ENCODE measurements at regions not wholly inside any gene's neighbourhood (a gene's known extent, or its start where the extent isn't known, plus 50 kb on each side); places are given as distances from the start of the nearest gene placed in this dataset.

DNA sequence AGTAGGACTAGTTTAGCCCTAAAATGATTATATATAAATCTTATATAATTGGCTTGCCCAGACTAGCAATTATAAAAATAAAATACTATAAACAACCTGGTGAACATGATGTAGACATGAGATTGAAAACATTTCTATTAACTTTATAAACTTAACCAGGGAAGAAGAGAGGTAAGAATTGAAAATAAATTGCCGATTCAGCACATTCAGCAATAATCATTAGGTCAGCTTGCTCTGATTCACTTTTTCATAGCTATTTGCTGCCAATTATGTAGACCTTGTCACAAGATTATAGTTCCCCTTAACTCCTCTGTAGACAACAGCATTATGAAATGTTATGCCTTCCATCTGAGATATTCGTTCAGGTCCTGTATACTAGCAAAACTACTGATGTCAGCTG, 199.3 kb upstream of the CA10 start:
- Mint-ChIP-seq H3K9me3 (peaks cover 0 to 13% (median 11%) of the 10 kb centered on the region in 5 donors), H3K4me1 (no peaks in the 10 kb centered on the region), H3K36me3 (peaks cover 0 to 4% (median 0%) of the 10 kb centered on the region in 3 donors), H3K4me3 (no peak overlapping the region), H3K27ac (no peak overlapping the region), H3K27me3 (peaks cover 0 to 4% of the 10 kb centered on the region in 2 donors)
- Histone ChIP-seq H3K4me3 (ENCODE audit: low read length) (no peak overlapping the region), H3K27ac (ENCODE audit: low read depth, low read length) (no peak overlapping the region), H3K36me3 (ENCODE audit: insufficient read depth, low read length) (no peaks in the 10 kb centered on the region), H3K4me1 (ENCODE audit: insufficient read depth, low read length) (no peaks in the 10 kb centered on the region), H3K9me3 (ENCODE audit: low read length) (no peaks in the 10 kb centered on the region), H3K27me3 (ENCODE audit: insufficient read depth, low read length, poor library complexity, severe bottlenecking) (no peaks in the 10 kb centered on the region)
- no peak for DNase-seq
- ChIA-PET CTCF (no interaction called here), POLR2A (no interaction called here)

DNA sequence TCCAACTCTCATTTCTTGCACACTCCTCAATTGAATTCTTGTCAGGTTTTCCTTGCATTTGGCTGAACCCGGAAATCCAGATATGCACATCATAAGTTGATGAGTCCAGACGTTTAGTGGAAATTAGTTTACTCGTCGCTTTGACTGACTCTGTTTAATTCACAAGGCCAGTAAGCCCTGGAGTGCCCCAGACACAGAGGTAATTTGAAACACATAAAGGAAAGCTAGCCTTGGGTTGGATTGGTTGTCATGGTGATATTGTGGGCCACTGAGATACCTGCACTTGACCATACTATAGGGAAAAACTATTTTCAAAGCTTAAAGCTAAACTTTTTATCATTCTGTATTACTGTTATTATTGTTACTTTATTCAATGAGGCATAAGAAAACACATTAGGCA, 178.3 kb upstream of the CA10 start:
- H3K36me3 ChIP-seq (ENCODE audit: insufficient read depth, low read length): no peaks in the 10 kb centered on the region
- no peaks in the 10 kb centered on the region for H3K9me3 ChIP-seq (ENCODE audit: low read length)
- ChIA-PET POLR2A (no interaction called here), CTCF (no interaction called here)
- peaks cover 2 to 12% (median 7%) of the 10 kb centered on the region in 5 donors for H3K9me3 Mint-ChIP-seq
- no peaks in the 10 kb centered on the region for H3K27me3 Mint-ChIP-seq
- H3K4me1 ChIP-seq (ENCODE audit: insufficient read depth, low read length): no peaks in the 10 kb centered on the region
- no peaks in the 10 kb centered on the region for H3K4me1 Mint-ChIP-seq
- no peak overlapping the region for H3K27ac ChIP-seq (ENCODE audit: low read depth, low read length)
- H3K27ac Mint-ChIP-seq: no peak overlapping the region
- H3K27me3 ChIP-seq (ENCODE audit: insufficient read depth, low read length, poor library complexity, severe bottlenecking): no peaks in the 10 kb centered on the region
- H3K4me3 Mint-ChIP-seq: no peak overlapping the region
- peaks cover 0 to 2% (median 0%) of the 10 kb centered on the region in 3 donors for H3K36me3 Mint-ChIP-seq
- DNase-seq: no peak
- no peak overlapping the region for H3K4me3 ChIP-seq (ENCODE audit: low read length)

DNA sequence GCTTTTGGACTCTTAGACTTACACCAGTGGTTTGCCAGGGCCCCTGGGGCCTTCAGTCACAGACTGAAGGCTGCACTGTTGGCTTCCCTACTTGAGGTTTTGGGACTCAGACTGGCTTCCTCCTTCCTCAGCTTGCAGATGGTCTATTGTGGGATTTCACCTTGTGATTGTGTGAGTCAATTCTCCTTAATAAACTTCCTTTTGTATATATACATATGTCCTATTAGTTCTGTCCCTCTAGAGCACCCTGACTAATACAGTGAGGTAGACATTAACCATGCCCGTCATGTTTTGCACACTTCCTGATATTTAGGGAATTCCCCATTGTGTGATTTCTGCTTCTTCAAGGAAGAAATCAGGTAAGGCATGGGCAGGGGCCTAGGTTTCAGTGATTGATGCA, 147.8 kb upstream of the CA10 start:
- Mint-ChIP-seq H3K4me3 (no peak overlapping the region), H3K27ac (no peak overlapping the region), H3K9me3 (peaks cover 0 to 11% (median 7%) of the 10 kb centered on the region in 5 donors), H3K4me1 (no peaks in the 10 kb centered on the region), H3K27me3 (no peaks in the 10 kb centered on the region), H3K36me3 (no peaks in the 10 kb centered on the region)
- H3K4me1 ChIP-seq (ENCODE audit: insufficient read depth, low read length): no peaks in the 10 kb centered on the region
- H3K27me3 ChIP-seq (ENCODE audit: insufficient read depth, low read length, poor library complexity, severe bottlenecking): no peaks in the 10 kb centered on the region
- CTCF ChIA-PET: no interaction called here
- H3K27ac ChIP-seq (ENCODE audit: low read depth, low read length): no peak overlapping the region
- no peak overlapping the region for H3K4me3 ChIP-seq (ENCODE audit: low read length)
- POLR2A ChIA-PET: no interaction called here
- H3K36me3 ChIP-seq (ENCODE audit: insufficient read depth, low read length): no peaks in the 10 kb centered on the region
- no peaks in the 10 kb centered on the region for H3K9me3 ChIP-seq (ENCODE audit: low read length)
- DNase-seq: no peak

DNA sequence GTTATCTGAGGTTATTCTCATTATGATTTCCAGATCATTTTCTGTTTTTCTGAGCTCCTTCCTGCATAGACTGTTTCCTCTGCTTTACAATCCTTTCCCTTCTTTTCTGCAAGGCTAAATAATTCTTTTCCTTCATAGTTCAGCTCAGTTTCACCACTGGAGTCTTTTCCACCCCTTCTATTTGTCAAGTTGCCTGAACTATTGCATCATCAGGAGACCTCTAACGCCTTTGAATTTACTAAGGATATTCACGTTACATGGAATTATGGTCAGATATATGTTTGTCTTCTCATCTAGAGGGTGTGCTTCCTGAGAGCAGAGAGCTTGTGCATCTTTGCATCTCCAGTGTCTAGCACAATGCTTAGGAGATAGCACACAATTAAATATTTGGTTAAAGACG, 140.4 kb upstream of the CA10 start:
- H3K27ac Mint-ChIP-seq: no peak overlapping the region
- H3K9me3 ChIP-seq (ENCODE audit: low read length): no peaks in the 10 kb centered on the region
- no peaks in the 10 kb centered on the region for H3K36me3 Mint-ChIP-seq
- peaks cover 0 to 7% (median 2%) of the 10 kb centered on the region in 5 donors for H3K9me3 Mint-ChIP-seq
- H3K27me3 ChIP-seq (ENCODE audit: insufficient read depth, low read length, poor library complexity, severe bottlenecking): no peaks in the 10 kb centered on the region
- DNase-seq: no peak
- POLR2A ChIA-PET: no interaction called here
- H3K27me3 Mint-ChIP-seq: no peaks in the 10 kb centered on the region
- no peak overlapping the region for H3K4me3 Mint-ChIP-seq
- CTCF ChIA-PET: no interaction called here
- no peaks in the 10 kb centered on the region for H3K4me1 ChIP-seq (ENCODE audit: insufficient read depth, low read length)
- H3K4me1 Mint-ChIP-seq: no peaks in the 10 kb centered on the region
- no peaks in the 10 kb centered on the region for H3K36me3 ChIP-seq (ENCODE audit: insufficient read depth, low read length)
- no peak overlapping the region for H3K27ac ChIP-seq (ENCODE audit: low read depth, low read length)
- H3K4me3 ChIP-seq (ENCODE audit: low read length): no peak overlapping the region

DNA sequence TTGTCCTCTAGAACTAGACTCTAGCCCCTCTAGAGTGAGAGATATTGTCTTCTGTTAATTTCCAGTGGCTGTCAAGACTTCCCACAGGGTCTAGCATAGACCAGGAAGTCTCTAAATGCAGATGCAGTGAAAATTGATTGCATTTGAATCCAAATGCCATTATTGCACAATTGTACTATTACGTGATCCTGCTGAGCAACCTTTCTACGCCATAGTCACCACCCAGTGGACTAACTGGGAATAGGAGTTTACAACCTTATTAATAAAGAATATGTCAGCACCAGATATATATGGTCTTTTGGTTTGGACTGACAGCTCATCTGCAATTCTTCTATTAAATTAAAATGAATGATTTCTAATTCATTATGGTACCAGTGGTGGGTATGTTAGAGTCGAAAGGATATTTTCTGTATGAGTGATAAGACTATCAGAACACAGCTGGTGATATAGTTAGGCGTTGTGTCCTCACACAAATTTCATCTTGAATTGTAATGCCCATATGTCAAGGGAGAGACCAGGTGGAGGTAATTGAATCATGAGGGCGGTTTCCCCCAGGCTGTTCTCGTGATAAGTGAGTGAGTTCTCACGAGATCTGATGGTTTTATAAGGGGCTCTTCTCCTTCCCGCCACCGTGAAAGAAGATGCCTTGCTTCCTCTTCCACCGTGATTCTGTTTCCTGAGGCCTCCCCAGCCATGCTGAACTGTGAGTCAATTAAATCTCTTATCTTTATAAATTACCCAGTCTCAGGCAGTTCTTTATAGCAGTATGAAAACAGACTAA, 138.9 kb upstream of the CA10 start:
- Histone ChIP-seq H3K36me3 (ENCODE audit: insufficient read depth, low read length) (no peaks in the 10 kb centered on the region), H3K4me3 (ENCODE audit: low read length) (no peak overlapping the region), H3K27me3 (ENCODE audit: insufficient read depth, low read length, poor library complexity, severe bottlenecking) (no peaks in the 10 kb centered on the region), H3K4me1 (ENCODE audit: insufficient read depth, low read length) (no peaks in the 10 kb centered on the region), H3K9me3 (ENCODE audit: low read length) (no peaks in the 10 kb centered on the region), H3K27ac (ENCODE audit: low read depth, low read length) (no peak overlapping the region)
- DNase-seq: no peak
- POLR2A ChIA-PET: no interaction called here
- Mint-ChIP-seq H3K36me3 (no peaks in the 10 kb centered on the region), H3K27ac (no peak overlapping the region), H3K4me3 (no peak overlapping the region), H3K4me1 (no peaks in the 10 kb centered on the region), H3K27me3 (no peaks in the 10 kb centered on the region), H3K9me3 (peaks cover 0 to 7% (median 2%) of the 10 kb centered on the region in 5 donors)
- CTCF ChIA-PET: no interaction called here

DNA sequence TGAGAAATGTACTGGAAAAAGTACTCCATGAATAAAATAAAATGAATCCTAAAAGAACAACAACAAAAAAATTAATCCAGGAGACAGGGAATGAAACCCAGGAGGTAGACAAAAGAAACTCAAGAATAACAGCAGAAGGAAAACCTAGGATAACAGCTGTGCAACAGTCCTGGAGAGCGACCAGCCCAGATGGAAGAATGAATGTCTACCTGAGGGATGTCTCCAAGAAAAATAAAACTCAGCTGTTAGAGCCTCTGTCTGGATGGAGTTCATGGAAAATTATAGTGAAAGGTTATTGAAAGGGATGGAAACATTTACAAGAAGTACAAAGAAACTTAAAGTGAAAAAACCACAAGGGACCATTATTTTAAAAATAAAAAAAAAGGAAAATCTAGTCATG, 135.8 kb upstream of the CA10 start:
- DNase-seq: no peak
- H3K4me1 ChIP-seq (ENCODE audit: insufficient read depth, low read length): no peaks in the 10 kb centered on the region
- Mint-ChIP-seq H3K36me3 (no peaks in the 10 kb centered on the region), H3K9me3 (peaks cover 0 to 8% (median 2%) of the 10 kb centered on the region in 5 donors), H3K4me3 (no peak overlapping the region), H3K27me3 (no peaks in the 10 kb centered on the region), H3K27ac (no peak overlapping the region), H3K4me1 (no peaks in the 10 kb centered on the region)
- no peaks in the 10 kb centered on the region for H3K36me3 ChIP-seq (ENCODE audit: insufficient read depth, low read length)
- no peak overlapping the region for H3K4me3 ChIP-seq (ENCODE audit: low read length)
- no peaks in the 10 kb centered on the region for H3K27me3 ChIP-seq (ENCODE audit: insufficient read depth, low read length, poor library complexity, severe bottlenecking)
- no peak overlapping the region for H3K27ac ChIP-seq (ENCODE audit: low read depth, low read length)
- CTCF ChIA-PET: no interaction called here
- POLR2A ChIA-PET: no interaction called here
- no peaks in the 10 kb centered on the region for H3K9me3 ChIP-seq (ENCODE audit: low read length)

DNA sequence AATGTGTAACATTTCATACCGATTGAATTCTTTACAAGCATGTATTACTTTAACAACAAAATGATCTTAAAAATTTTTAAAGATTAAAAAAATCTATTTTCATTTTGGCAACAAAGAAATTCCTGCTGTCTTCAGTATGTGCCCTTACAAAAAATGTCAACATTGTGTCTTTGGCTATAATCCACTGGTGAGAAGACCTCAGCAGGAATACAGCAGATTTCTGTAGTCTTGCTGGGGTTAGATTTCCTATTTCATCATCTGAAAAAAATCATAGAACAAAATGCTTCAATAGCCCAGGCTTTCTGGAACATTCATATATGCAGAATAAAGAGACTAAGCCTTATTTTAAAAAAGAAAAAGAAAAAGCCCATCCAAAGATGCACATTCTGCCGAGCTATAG, 129.1 kb upstream of the CA10 start:
- Histone ChIP-seq H3K27me3 (ENCODE audit: insufficient read depth, low read length, poor library complexity, severe bottlenecking) (no peaks in the 10 kb centered on the region), H3K4me1 (ENCODE audit: insufficient read depth, low read length) (no peaks in the 10 kb centered on the region), H3K4me3 (ENCODE audit: low read length) (no peak overlapping the region), H3K9me3 (ENCODE audit: low read length) (no peaks in the 10 kb centered on the region), H3K27ac (ENCODE audit: low read depth, low read length) (no peak overlapping the region), H3K36me3 (ENCODE audit: insufficient read depth, low read length) (no peaks in the 10 kb centered on the region)
- ChIA-PET POLR2A (no interaction called here), CTCF (no interaction called here)
- no peak overlapping the region for H3K27ac Mint-ChIP-seq
- peaks cover 0 to 1% of the 10 kb centered on the region in 2 donors for H3K27me3 Mint-ChIP-seq
- peaks cover 3 to 24% (median 9%) of the 10 kb centered on the region in 5 donors for H3K9me3 Mint-ChIP-seq
- H3K36me3 Mint-ChIP-seq: no peaks in the 10 kb centered on the region
- DNase-seq: no peak
- no peak overlapping the region for H3K4me3 Mint-ChIP-seq
- no peaks in the 10 kb centered on the region for H3K4me1 Mint-ChIP-seq

DNA sequence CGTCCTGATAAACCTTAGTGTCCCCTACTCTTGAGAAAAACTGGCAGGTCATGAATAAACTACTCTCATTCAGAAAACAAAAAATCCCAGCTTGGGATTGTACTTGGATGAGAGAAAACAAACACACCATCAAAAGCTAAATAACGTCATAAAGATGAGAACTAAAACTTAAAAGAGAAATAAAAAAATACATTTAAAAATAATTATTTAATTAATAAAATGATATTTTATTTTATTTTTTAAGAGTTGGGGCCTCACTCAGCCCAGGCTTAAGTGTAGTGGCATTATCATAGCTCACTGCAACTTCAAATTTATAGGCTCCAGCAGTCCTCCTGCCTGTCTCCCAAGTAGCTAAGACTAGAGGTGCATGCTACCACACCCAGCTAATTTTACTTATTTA, 125.4 kb upstream of the CA10 start:
- no peaks in the 10 kb centered on the region for H3K27me3 ChIP-seq (ENCODE audit: insufficient read depth, low read length, poor library complexity, severe bottlenecking)
- no peaks in the 10 kb centered on the region for H3K4me1 Mint-ChIP-seq
- no peak overlapping the region for H3K27ac Mint-ChIP-seq
- no peaks in the 10 kb centered on the region for H3K9me3 ChIP-seq (ENCODE audit: low read length)
- H3K27me3 Mint-ChIP-seq: peaks cover 0 to 1% of the 10 kb centered on the region in 2 donors
- no peak for DNase-seq
- H3K4me3 ChIP-seq (ENCODE audit: low read length): no peak overlapping the region
- ChIA-PET POLR2A (no interaction called here), CTCF (no interaction called here)
- H3K9me3 Mint-ChIP-seq: peaks cover 3 to 26% (median 7%) of the 10 kb centered on the region in 5 donors
- no peaks in the 10 kb centered on the region for H3K36me3 ChIP-seq (ENCODE audit: insufficient read depth, low read length)
- H3K27ac ChIP-seq (ENCODE audit: low read depth, low read length): no peak overlapping the region
- no peaks in the 10 kb centered on the region for H3K4me1 ChIP-seq (ENCODE audit: insufficient read depth, low read length)
- H3K36me3 Mint-ChIP-seq: no peaks in the 10 kb centered on the region
- no peak overlapping the region for H3K4me3 Mint-ChIP-seq
